Germinal center (tissue), 1 donor: ENCODE measurements at regions not wholly inside any gene's neighbourhood (a gene's known extent, or its start where the extent isn't known, plus 50 kb on each side); places are given as distances from the start of the nearest gene placed in this dataset.
A peak's percentile ranks its signal among the peaks of the same experiment; 100 is the strongest.

Experiments
- DNase-seq: peaks from one replicate; pipeline ENCODE4 v3.0.0; 2012; ENCODE audit warnings: mixed read lengths, low spot score

DNA sequence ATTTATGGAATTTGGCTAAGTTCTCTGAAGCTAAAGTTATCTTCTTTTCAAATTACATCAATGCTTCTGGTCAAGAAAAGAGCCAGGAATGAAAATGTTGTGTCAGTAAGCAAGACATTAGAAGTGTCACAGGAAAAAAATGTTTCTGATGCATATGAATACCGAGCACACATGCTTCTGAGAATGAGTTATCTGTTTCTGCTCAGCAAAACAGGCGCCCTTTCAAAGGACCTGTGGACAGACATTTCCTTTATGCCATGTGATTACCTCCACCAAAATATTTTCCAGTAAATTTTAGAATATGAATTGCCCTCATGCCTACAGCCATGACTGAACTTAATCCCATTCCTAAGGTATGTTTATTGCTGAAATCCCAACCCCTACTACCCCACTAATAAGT, 55.4 kb upstream of the RNF180 start:
- no peak for DNase-seq

DNA sequence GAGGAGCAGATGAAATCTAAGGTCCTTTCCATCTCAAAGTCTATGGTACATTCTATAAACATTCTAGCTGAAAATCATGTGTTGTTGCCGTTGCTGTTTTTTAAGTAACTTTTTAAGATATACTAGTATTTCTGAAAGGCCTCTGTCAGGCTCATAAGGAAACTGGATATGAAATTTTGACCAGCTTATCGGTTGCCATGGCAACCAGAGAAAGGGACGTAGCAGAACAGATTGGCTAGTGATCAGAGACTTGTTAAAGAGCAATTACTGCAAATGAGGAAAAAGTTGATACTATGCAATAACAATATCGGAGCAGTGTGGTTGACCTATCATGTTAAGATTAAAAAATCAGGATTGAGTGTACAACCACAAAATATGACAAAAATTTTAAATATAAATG, 57.0 kb upstream of the RNF180 start:
- DNase-seq: no peak

DNA sequence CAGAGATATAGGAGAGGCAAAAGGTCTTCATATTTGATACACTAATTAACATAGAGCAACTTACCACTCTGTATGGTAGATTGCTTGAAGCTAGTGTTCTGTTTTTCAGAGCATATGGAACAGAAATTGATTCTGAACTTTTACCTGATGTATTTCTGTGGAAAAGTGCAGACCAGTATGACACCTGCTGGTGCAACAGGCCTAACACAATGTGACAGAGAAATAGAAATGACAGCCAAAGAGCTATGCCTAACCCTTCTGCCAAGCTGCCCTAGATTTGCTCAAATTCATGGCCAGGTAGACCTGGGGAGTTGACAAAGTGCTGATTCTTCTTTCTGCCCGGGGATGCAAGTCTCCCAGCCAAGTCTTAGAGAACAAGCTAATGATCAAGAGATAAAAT, 65.4 kb upstream of the RNF180 start:
- DNase-seq: no peak

- DNase-seq: no peak
These were observed 68.9 kb upstream of the RNF180 start for GRCh38 chr5:64096771-64097170.

- no peak for DNase-seq
These were observed 88.1 kb upstream of the RNF180 start for GRCh38 chr5:64077589-64077988.

- DNase-seq: peak; percentile 14
These were observed 91.1 kb upstream of the RNF180 start for GRCh38 chr5:64074533-64074932.

DNA sequence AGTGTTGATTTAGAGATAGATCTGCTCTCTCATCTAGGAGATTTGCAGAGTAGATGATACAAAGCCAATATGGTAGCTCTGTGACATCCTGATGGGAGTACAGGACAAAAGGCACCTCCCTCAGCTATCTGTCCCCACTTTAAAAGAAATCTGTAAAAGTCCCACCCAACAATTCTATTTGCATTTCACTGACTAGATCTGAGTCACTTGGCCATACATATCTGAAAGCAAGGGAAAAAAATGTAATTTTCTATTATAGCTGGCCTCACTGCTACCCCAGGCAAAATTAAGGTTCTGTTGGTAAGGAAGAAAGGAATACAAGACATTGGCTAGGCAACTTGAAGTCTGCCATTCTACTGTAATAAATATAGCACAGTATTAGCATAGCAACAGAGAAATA, 96.2 kb upstream of the RNF180 start:
- no peak for DNase-seq

- no peak for DNase-seq
These were observed 88.1 kb upstream of the HTR1A start for GRCh38 chr5:64050296-64050695.

GRCh38 chr5:64040490-64040889, 78.2 kb upstream of the HTR1A start:
- no peak for DNase-seq

DNA sequence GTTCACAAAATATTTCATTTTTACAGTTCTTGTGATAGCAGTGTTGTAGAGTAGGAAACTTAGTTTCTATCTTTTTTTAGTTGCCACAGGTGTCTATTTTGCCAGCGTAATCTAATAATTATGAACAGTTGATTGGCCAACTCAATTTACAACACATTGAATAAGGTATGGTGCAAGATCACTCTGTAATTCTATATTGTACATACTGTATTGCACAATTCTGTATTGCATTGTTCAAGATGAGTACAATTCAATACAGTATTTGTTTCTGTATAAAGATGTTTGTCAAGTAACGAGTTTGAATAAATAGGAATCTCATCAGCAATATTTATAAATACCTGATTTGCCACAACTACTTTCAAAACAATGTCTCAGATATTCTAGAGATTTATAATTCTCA, 64.2 kb upstream of the HTR1A start:
- DNase-seq: no peak

GRCh38 chr5:64019746-64020145, 57.5 kb upstream of the HTR1A start:
- no peak for DNase-seq

DNA sequence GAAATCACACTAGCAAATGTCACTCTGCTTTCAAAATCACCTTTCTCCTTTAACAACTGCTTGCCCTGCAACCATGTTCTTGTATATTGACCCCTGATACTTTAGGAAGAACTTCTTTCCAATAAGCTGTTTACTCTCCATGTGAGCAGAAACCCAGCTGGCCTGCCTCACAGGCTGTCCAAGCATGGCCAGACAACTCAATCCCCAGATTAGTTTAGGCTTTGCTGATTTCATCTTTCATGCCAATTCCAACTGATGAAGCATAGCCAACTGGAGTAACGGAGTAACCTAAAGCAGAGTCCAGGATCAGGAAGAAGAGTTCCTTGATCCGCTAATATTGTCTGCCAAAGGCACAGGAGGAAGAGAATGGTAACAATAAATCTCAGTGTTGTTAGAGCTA, 56.7 kb upstream of the HTR1A start:
- DNase-seq: no peak

DNA sequence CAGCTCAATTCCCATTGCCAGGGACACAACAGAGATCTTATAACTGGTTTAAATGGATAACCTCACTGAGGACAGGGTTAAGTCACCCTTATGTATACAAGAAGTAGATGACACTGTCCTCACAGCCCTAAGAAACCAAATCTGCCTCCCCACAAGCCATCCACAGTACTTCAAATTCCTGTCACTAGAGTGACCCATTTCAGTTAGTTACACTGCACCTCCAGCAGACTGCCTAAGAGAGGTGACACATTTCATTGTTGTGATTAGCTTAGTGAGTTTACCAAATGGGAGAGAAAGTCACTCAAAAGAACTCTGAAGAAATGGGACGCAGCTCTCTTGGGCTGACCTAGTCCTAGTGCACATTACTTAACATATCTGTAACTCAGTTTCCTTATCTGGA, 53.6 kb upstream of the HTR1A start:
- DNase-seq: no peak
